T follicular helper cell (primary cell): ENCODE measurements at regions not wholly inside any gene's neighbourhood (a gene's known extent, or its start where the extent isn't known, plus 50 kb on each side); places are given as distances from the start of the nearest gene placed in this dataset.
A peak's percentile ranks its signal among the peaks of the same experiment; 100 is the strongest.

Experiments
- DNase-seq: peaks from one replicate; pipeline ENCODE4 v3.0.0-alpha.2; 2020; ENCODE audit warnings: low read depth

- DNase-seq, result no peak
Measured at GRCh38 chr5:96588539-96588938, 73.6 kb upstream of the CAST start.

- no peak for DNase-seq
Measured at GRCh38 chr5:96590796-96591195, 71.4 kb upstream of the CAST start.

GRCh38 chr5:96595300-96596090 is 66.7 kb upstream of the CAST start:
- DNase-seq, result no peak

- DNase-seq, result no peak
Measured at GRCh38 chr5:96597438-96598020, 64.6 kb upstream of the CAST start.

GRCh38 chr5:96601200-96601599 is 61.0 kb upstream of the CAST start:
- no peak for DNase-seq

GRCh38 chr5:96601715-96602244 is 60.4 kb upstream of the CAST start:
- peak; percentile 31 for DNase-seq

- DNase-seq, result no peak
Measured at GRCh38 chr5:96602776-96603175, 59.4 kb upstream of the CAST start.

- no peak for DNase-seq
Measured at GRCh38 chr5:96605144-96605837, 56.9 kb upstream of the CAST start.

GRCh38 chr5:96609369-96609768 is 52.8 kb upstream of the CAST start:
- no peak for DNase-seq

- no peak for DNase-seq
Measured at GRCh38 chr5:96610747-96611146, 51.4 kb upstream of the CAST start.

- DNase-seq, result no peak
Measured at GRCh38 chr5:96611946-96612345, 50.2 kb upstream of the CAST start.
